ENCODE measurements at regions not wholly inside any gene's neighbourhood (a gene's known extent, or its start where the extent isn't known, plus 50 kb on each side); places are given as distances from the start of the nearest gene placed in this dataset.
"Not testable (repeated sequence)": the region's sequence is repeated elsewhere in the genome, so short reads cannot be mapped to it uniquely, and the experiment has no call there.

- DNase-seq (ENCODE audit: low read depth in 4 of 4, low spot score in 3 of 4) = no peak
Observed at GRCh38 chrX:113392355-113392754, 551.7 kb upstream of the AMOT start.

GRCh38 chrX:113391875-113392274 is 551.2 kb upstream of the AMOT start:
- DNase-seq (ENCODE audit: low read depth in 4 of 4, low spot score in 3 of 4) = no peak

- no peak for DNase-seq (ENCODE audit: low read depth in 4 of 4, low spot score in 3 of 4)
Observed at GRCh38 chrX:113390531-113390930, 549.9 kb upstream of the AMOT start.

GRCh38 chrX:113389846-113390245 is 549.2 kb upstream of the AMOT start:
- DNase-seq (ENCODE audit: low read depth in 4 of 4, low spot score in 3 of 4) = no peak

- DNase-seq (ENCODE audit: low read depth in 4 of 4, low spot score in 3 of 4) = no peak
Observed at GRCh38 chrX:113384628-113385027, 544.0 kb upstream of the AMOT start.

GRCh38 chrX:113373421-113373820 is 532.8 kb upstream of the AMOT start:
- not testable (repeated sequence) for DNase-seq (ENCODE audit: low read depth in 4 of 4, low spot score in 3 of 4)

- no peak for DNase-seq (ENCODE audit: low read depth in 4 of 4, low spot score in 3 of 4)
Observed at GRCh38 chrX:113370006-113370405, 529.4 kb upstream of the AMOT start.

GRCh38 chrX:113369056-113369455 is 528.4 kb upstream of the AMOT start:
- DNase-seq (ENCODE audit: low read depth in 4 of 4, low spot score in 3 of 4) = no peak

- no peak for DNase-seq (ENCODE audit: low read depth in 4 of 4, low spot score in 3 of 4)
Observed at GRCh38 chrX:113353134-113353533, 512.5 kb upstream of the AMOT start.

- no peak for DNase-seq (ENCODE audit: low read depth in 4 of 4, low spot score in 3 of 4)
Observed at GRCh38 chrX:113330416-113330815, 489.8 kb upstream of the AMOT start.

GRCh38 chrX:113315927-113316326 is 475.3 kb upstream of the AMOT start:
- no peak for DNase-seq (ENCODE audit: low read depth in 4 of 4, low spot score in 3 of 4)

- DNase-seq (ENCODE audit: low read depth in 4 of 4, low spot score in 3 of 4) = no peak
Observed at GRCh38 chrX:113305496-113305895, 464.9 kb upstream of the AMOT start.

- no peak for DNase-seq (ENCODE audit: low read depth in 4 of 4, low spot score in 3 of 4)
Observed at GRCh38 chrX:113300580-113300979, 459.9 kb upstream of the AMOT start.

- no peak for DNase-seq (ENCODE audit: low read depth in 4 of 4, low spot score in 3 of 4)
Observed at GRCh38 chrX:113297437-113297836, 456.8 kb upstream of the AMOT start.

GRCh38 chrX:113289503-113289902 is 448.9 kb upstream of the AMOT start:
- DNase-seq (ENCODE audit: low read depth in 4 of 4, low spot score in 3 of 4) = no peak

- DNase-seq (ENCODE audit: low read depth in 4 of 4, low spot score in 3 of 4) = no peak
Observed at GRCh38 chrX:113287761-113288160, 447.1 kb upstream of the AMOT start.

GRCh38 chrX:113275804-113276203 is 435.2 kb upstream of the AMOT start:
- DNase-seq (ENCODE audit: low read depth in 4 of 4, low spot score in 3 of 4) = no peak

- no peak for DNase-seq (ENCODE audit: low read depth in 4 of 4, low spot score in 3 of 4)
Observed at GRCh38 chrX:113274791-113275190, 434.2 kb upstream of the AMOT start.

- no peak for DNase-seq (ENCODE audit: low read depth in 4 of 4, low spot score in 3 of 4)
Observed at GRCh38 chrX:113274345-113274744, 433.7 kb upstream of the AMOT start.

- DNase-seq (ENCODE audit: low read depth in 4 of 4, low spot score in 3 of 4) = no peak
Observed at GRCh38 chrX:113269203-113269602, 428.6 kb upstream of the AMOT start.

- DNase-seq (ENCODE audit: low read depth in 4 of 4, low spot score in 3 of 4) = no peak
Observed at GRCh38 chrX:113260474-113260873, 419.8 kb upstream of the AMOT start.

GRCh38 chrX:113222305-113222704 is 381.7 kb upstream of the AMOT start:
- no peak for DNase-seq (ENCODE audit: low read depth in 4 of 4, low spot score in 3 of 4)

GRCh38 chrX:113212052-113212451 is 371.4 kb upstream of the AMOT start:
- DNase-seq (ENCODE audit: low read depth in 4 of 4, low spot score in 3 of 4) = no peak

GRCh38 chrX:113202601-113203000 is 362.0 kb upstream of the AMOT start:
- DNase-seq (ENCODE audit: low read depth in 4 of 4, low spot score in 3 of 4) = no peak

Measured in right renal pelvis (tissue), 4 donors.